OCI-LY7 (cell line): ENCODE measurements at regions not wholly inside any gene's neighbourhood (a gene's known extent, or its start where the extent isn't known, plus 50 kb on each side); places are given as distances from the start of the nearest gene placed in this dataset.

Experiments
- BruUV-seq: library from RNA; stranded (reverse); fragments of 400-500 nt; replicated peaks from 2 replicates; lab custom pipeline; 2021; lab: Mats Ljungman, UMichigan
- CTCF ChIA-PET: fragments of 300-600 bp; sonication (Branson Sonifier 250); formaldehyde crosslinking; loops from one replicate; lab custom pipeline; 2022; ENCODE audit warnings: antibody characterized with exemption; ENCODE audit not compliant: unreplicated experiment; lab: Charles Lee
- POLR2A ChIA-PET: fragments of 300-600 bp; sonication (Branson Sonifier 250); formaldehyde crosslinking; loops from one replicate; lab custom pipeline; 2022; ENCODE audit warnings: antibody characterized with exemption; lab: Charles Lee
- DNase-seq: peaks from one replicate; pipeline ENCODE4 v3.0.0-alpha.2; 2015; ENCODE audit warnings: low spot score
- H2AFZ ChIP-seq: fragments of 200-600 bp; sonication (generic), shearing (Covaris generic); 2 replicates; pipeline ENCODE4 v1.6.1; 2014; ENCODE audit warnings: mild to moderate bottlenecking, antibody characterized with exemption, low read length, moderate library complexity
- H3K27ac ChIP-seq: fragments of 200-600 bp; sonication (generic); 2 replicates; pipeline ENCODE4 v1.5.1; 2014; ENCODE audit warnings: mixed run types, low read depth, mild to moderate bottlenecking, moderate library complexity, low read length, inconsistent platforms; ENCODE audit not compliant: poor library complexity, severe bottlenecking
- H3K36me3 ChIP-seq: fragments of 200-600 bp; sonication (generic); 2 replicates; pipeline ENCODE4 v1.6.1; 2014; ENCODE audit warnings: mild to moderate bottlenecking, antibody characterized with exemption, low read length, moderate library complexity, mixed read lengths; ENCODE audit not compliant: insufficient read depth
- H3K4me1 ChIP-seq: fragments of 200-600 bp; sonication (generic); 2 replicates; pipeline ENCODE4 v1.5.1; 2014; ENCODE audit warnings: mild to moderate bottlenecking, low read length; ENCODE audit not compliant: insufficient read depth, poor library complexity, severe bottlenecking
- H3K4me2 ChIP-seq: fragments of 200-600 bp; sonication (generic); 2 replicates; pipeline ENCODE4 v1.6.1; 2014; ENCODE audit warnings: mild to moderate bottlenecking, low read length
- H3K4me3 ChIP-seq: fragments of 200-600 bp; sonication (generic); 2 replicates; pipeline ENCODE4 v1.5.1; 2014; ENCODE audit warnings: mild to moderate bottlenecking, low read depth, low read length; ENCODE audit not compliant: poor library complexity, severe bottlenecking
- H3K79me2 ChIP-seq: fragments of 200-600 bp; sonication (generic); 2 replicates; pipeline ENCODE4 v1.6.1; 2016; ENCODE audit warnings: low read depth, mild to moderate bottlenecking, low read length, moderate library complexity, mixed read lengths; ENCODE audit not compliant: insufficient read depth
- H3K9me2 ChIP-seq: fragments of 200-600 bp; sonication (generic); 2 replicates; pipeline ENCODE4 v1.6.1; 2016; ENCODE audit warnings: mild to moderate bottlenecking, low read length, mixed read lengths; ENCODE audit not compliant: insufficient read depth
- H3K9me3 ChIP-seq: fragments of 200-600 bp; sonication (generic); 2 replicates; pipeline ENCODE4 v1.6.1; 2014; ENCODE audit warnings: mild to moderate bottlenecking, mixed run types, low read length, mixed read lengths
- H4K20me1 ChIP-seq: fragments of 200-600 bp; sonication (generic); 2 replicates; pipeline ENCODE4 v1.6.1; 2014; ENCODE audit warnings: mild to moderate bottlenecking, antibody characterized with exemption, low read length, moderate library complexity, mixed read lengths; ENCODE audit not compliant: insufficient read depth
- EZH2phosphoT487 ChIP-seq: fragments of 200-600 bp; sonication (generic); IDR thresholded peaks from 2 replicates; pipeline ENCODE4 v1.6.1; 2018; ENCODE audit warnings: low read depth, borderline replicate concordance, mild to moderate bottlenecking, mixed run types, antibody characterized with exemption, low read length, moderate library complexity, mixed read lengths
- intact Hi-C: fragments of 100-400 bp; cut with micrococcal nuclease; formaldehyde crosslinking; loops from one replicate; pipeline ENCODE4 v1.10.0; 2022; ENCODE audit not compliant: unreplicated experiment
- TF ChIP-seq, protein P1 (sequence below): fragments of 200-600 bp; sonication (generic); conservative IDR thresholded peaks from 2 replicates; pipeline ENCODE4 v1.5.1; 2014; ENCODE audit warnings: mild to moderate bottlenecking, antibody characterized with exemption, low read length, moderate library complexity, mixed read lengths

DNA sequence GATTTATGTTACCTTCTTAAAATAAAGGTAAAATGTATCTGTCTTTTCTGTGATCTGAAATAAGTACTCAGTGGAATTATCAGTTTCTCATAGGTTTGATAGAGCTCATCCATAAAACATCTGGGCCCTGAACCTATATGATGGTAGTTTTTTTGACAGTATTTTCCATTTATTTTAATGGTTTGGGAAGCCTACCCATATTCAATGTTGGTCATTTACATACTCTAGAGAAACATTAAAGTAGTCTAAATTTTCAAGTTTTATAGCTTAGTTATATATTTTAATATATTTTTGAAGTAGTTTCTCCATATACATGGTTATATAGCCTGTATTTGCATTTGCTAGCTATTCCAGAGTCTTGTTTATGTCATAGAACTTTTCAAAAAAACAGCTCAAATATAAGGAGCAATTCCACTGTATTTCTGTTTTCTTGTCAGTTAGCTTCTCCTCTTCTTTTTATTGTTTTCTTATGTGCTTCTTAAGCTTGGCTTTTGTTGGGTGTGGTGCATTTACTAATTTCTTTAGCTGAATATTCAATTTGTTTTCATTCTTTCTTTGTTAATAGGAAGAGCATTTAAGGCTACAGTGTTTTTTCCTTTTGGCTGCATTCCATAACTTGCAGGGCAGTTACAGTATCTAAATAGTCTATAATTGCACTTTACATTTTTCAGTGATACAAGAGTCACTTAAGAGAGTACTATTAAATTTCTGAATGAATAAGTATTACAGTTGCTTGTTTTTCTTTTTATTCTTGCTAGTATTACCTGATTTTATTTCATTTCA lies 181.4 kb downstream of the DKK2 start:
- CTCF ChIA-PET, result no interaction called here
- POLR2A ChIA-PET, result no interaction called here
- intact Hi-C loops, result no loop called here

DNA sequence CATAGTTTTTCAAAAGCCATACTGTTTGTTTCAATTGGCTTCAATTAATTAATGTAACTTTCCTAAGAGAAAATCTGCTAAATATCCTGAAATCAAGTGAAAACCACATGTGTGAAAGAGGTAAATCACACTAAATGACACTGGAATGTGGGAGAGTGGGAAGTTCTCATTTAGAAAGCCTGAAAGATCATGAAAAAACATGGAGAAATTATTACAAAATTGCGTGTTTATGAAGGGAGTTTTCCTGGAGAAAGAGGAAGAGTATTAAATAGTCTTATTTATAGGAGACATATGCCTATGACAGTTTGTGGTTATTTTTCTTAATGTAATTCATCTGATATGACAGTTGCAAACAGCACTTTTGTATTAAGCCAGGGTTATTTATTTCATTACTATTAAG lies 183.7 kb downstream of the DKK2 start:
- H2AFZ ChIP-seq, result no peak overlapping the region
- ChIA-PET CTCF (no interaction called here), POLR2A (no interaction called here)
- H3K79me2 ChIP-seq, result no peaks in the 10 kb centered on the region
- intact Hi-C loops, result no loop called here
- H3K27ac ChIP-seq, result no peak overlapping the region
- H3K4me3 ChIP-seq, result no peak overlapping the region
- no peak for TF ChIP-seq EZH2phosphoT487
- TF ChIP-seq, protein P1, sequence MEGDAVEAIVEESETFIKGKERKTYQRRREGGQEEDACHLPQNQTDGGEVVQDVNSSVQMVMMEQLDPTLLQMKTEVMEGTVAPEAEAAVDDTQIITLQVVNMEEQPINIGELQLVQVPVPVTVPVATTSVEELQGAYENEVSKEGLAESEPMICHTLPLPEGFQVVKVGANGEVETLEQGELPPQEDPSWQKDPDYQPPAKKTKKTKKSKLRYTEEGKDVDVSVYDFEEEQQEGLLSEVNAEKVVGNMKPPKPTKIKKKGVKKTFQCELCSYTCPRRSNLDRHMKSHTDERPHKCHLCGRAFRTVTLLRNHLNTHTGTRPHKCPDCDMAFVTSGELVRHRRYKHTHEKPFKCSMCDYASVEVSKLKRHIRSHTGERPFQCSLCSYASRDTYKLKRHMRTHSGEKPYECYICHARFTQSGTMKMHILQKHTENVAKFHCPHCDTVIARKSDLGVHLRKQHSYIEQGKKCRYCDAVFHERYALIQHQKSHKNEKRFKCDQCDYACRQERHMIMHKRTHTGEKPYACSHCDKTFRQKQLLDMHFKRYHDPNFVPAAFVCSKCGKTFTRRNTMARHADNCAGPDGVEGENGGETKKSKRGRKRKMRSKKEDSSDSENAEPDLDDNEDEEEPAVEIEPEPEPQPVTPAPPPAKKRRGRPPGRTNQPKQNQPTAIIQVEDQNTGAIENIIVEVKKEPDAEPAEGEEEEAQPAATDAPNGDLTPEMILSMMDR, result no peak
- H3K36me3 ChIP-seq, result no peaks in the 10 kb centered on the region
- DNase-seq, result no peak
- no peaks in the 10 kb centered on the region for H3K9me2 ChIP-seq
- H4K20me1 ChIP-seq, result no peaks in the 10 kb centered on the region
- H3K4me1 ChIP-seq, result no peaks in the 10 kb centered on the region
- BruUV-seq, result no TSS peak
- H3K4me2 ChIP-seq, result no peak overlapping the region
- no peaks in the 10 kb centered on the region for H3K9me3 ChIP-seq

More for the DNA sequence above, 181.4 kb downstream of the DKK2 start:
- DNase-seq, result no peak
- H3K27ac ChIP-seq, result no peak overlapping the region
- H4K20me1 ChIP-seq, result no peaks in the 10 kb centered on the region
- no peaks in the 10 kb centered on the region for H3K9me3 ChIP-seq
- no peak overlapping the region for H2AFZ ChIP-seq
- no peaks in the 10 kb centered on the region for H3K9me2 ChIP-seq
- no peaks in the 10 kb centered on the region for H3K79me2 ChIP-seq
- H3K4me2 ChIP-seq, result no peak overlapping the region
- no peak overlapping the region for H3K4me3 ChIP-seq
- H3K36me3 ChIP-seq, result no peaks in the 10 kb centered on the region
- BruUV-seq, result no TSS peak
- no peaks in the 10 kb centered on the region for H3K4me1 ChIP-seq
- TF ChIP-seq, protein P1, result no peak
- TF ChIP-seq EZH2phosphoT487, result no peak

- Histone ChIP-seq H3K4me3 (no peak overlapping the region), H3K4me1 (no peaks in the 10 kb centered on the region), H3K4me2 (no peak overlapping the region), H3K27ac (no peak overlapping the region), H3K79me2 (no peaks in the 10 kb centered on the region), H4K20me1 (no peaks in the 10 kb centered on the region), H3K9me2 (no peaks in the 10 kb centered on the region), H2AFZ (no peak overlapping the region), H3K9me3 (no peaks in the 10 kb centered on the region), H3K36me3 (no peaks in the 10 kb centered on the region)
- TF ChIP-seq EZH2phosphoT487, result no peak
- TF ChIP-seq, protein P1, result no peak
- CTCF ChIA-PET, result no interaction called here
- intact Hi-C loops, result no loop called here
- DNase-seq, result no peak
- no TSS peak for BruUV-seq
- POLR2A ChIA-PET, result no interaction called here
These were observed 184.4 kb downstream of the DKK2 start for GRCh38 chr4:106851726-106852125.
